Endodermal cell (in vitro differentiated cells): ENCODE measurements at regions not wholly inside any gene's neighbourhood (a gene's known extent, or its start where the extent isn't known, plus 50 kb on each side); places are given as distances from the start of the nearest gene placed in this dataset.
A peak's percentile ranks its signal among the peaks of the same experiment; 100 is the strongest.

Source experiments
- DNase-seq: peaks from one replicate; pipeline ENCODE4 v3.0.0-alpha.2; 2017
- H3K27ac ChIP-seq: 2 replicates; pipeline ENCODE4 v1.5.1; 2013; ENCODE audit warnings: mild to moderate bottlenecking, low read depth, low read length, moderate library complexity
- H3K27me3 ChIP-seq: 2 replicates; pipeline ENCODE4 v1.6.1; 2013; ENCODE audit warnings: mild to moderate bottlenecking, low read length, moderate library complexity; ENCODE audit not compliant: insufficient read depth, control insufficient read depth, poor library complexity, severe bottlenecking
- H3K36me3 ChIP-seq: 2 replicates; pipeline ENCODE4 v1.7.0; 2013; ENCODE audit warnings: mild to moderate bottlenecking, low read length, moderate library complexity; ENCODE audit not compliant: control insufficient read depth, insufficient read depth
- H3K4me1 ChIP-seq: one replicate; pipeline ENCODE4 v1.7.0; 2013; ENCODE audit warnings: low read length; ENCODE audit not compliant: control insufficient read depth, insufficient read depth
- H3K4me3 ChIP-seq: 2 replicates; pipeline ENCODE4 v1.5.1; 2013; ENCODE audit warnings: mild to moderate bottlenecking, low read length, moderate library complexity
- H3K9ac ChIP-seq: 2 replicates; pipeline ENCODE4 v1.6.1; 2013; ENCODE audit warnings: mild to moderate bottlenecking, low read length, moderate library complexity; ENCODE audit not compliant: poor library complexity, severe bottlenecking; ENCODE audit errors: extremely low read depth
- H3K9me3 ChIP-seq: 2 replicates; pipeline ENCODE4 v1.6.1; 2013; ENCODE audit warnings: mild to moderate bottlenecking, low read length, moderate library complexity; ENCODE audit not compliant: control insufficient read depth
- H3K27ac Mint-ChIP-seq: 2 replicates; pipeline ENCODE4 v1.8.0; 2020; ENCODE audit warnings: mixed read lengths
- H3K27me3 Mint-ChIP-seq: 2 replicates; pipeline ENCODE4 v1.8.0; 2021; ENCODE audit warnings: mild to moderate bottlenecking, mixed read lengths; ENCODE audit not compliant: insufficient read depth
- H3K36me3 Mint-ChIP-seq: 2 replicates; pipeline ENCODE4 v1.8.0; 2020; ENCODE audit warnings: low read depth, mixed read lengths
- H3K4me1 Mint-ChIP-seq: 2 replicates; pipeline ENCODE4 v1.8.0; 2020; ENCODE audit warnings: mixed read lengths
- H3K4me3 Mint-ChIP-seq: 2 replicates; pipeline ENCODE4 v1.8.0; 2020; ENCODE audit warnings: mild to moderate bottlenecking, moderate library complexity, mixed read lengths
- H3K9me3 Mint-ChIP-seq: 2 replicates; pipeline ENCODE4 v1.8.0; 2020; ENCODE audit warnings: mild to moderate bottlenecking, mixed read lengths
- WGBS, 2 experiments: methylation state at CpG; one replicate each; pipeline versions ENCODE4 v1.1.5 to v1.1.7; 2013; ENCODE audit warnings: missing lambda C conversion rate in 2 of 2, mixed read lengths in 1 of 2; ENCODE audit not compliant: insufficient coverage in 1 of 2, insufficient read length in 1 of 2; 5-methylcytosine and 5-hydroxymethylcytosine counted together
- TF ChIP-seq, protein P1 (sequence below): fragments of 200-600 bp; sonication (generic); conservative IDR thresholded peaks from 2 replicates; pipeline ENCODE4 v1.5.0; 2021; ENCODE audit warnings: antibody characterized with exemption, mild to moderate bottlenecking

DNA sequence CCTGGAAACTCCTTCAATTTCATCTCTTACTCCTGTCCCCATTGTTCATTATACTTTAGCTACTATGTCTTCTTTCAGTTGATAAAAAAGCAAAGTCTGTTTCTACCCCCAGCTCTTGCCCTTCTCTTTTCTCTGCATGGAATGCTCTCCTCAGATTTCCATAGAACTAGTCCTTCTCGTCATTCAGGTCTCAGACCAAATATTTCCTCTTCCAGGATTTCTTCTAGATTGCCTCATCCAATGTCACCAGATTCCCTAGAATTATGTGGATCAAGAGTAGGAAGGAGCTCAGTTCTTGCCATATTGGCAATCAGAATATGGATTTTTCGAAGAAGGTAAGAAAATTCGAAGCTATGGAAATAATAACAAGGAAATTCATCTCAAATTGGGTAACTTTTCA, 176.1 kb downstream of the GABRG2 start:
- H3K4me3 ChIP-seq = no peak overlapping the region
- Mint-ChIP-seq H3K4me1 (peaks cover 37% of the 10 kb centered on the region), H3K27ac (no peak overlapping the region), H3K9me3 (peaks cover 6% of the 10 kb centered on the region), H3K4me3 (no peak overlapping the region), H3K36me3 (peaks cover 3% of the 10 kb centered on the region), H3K27me3 (peaks cover 37% of the 10 kb centered on the region)
- TF ChIP-seq, protein P1, sequence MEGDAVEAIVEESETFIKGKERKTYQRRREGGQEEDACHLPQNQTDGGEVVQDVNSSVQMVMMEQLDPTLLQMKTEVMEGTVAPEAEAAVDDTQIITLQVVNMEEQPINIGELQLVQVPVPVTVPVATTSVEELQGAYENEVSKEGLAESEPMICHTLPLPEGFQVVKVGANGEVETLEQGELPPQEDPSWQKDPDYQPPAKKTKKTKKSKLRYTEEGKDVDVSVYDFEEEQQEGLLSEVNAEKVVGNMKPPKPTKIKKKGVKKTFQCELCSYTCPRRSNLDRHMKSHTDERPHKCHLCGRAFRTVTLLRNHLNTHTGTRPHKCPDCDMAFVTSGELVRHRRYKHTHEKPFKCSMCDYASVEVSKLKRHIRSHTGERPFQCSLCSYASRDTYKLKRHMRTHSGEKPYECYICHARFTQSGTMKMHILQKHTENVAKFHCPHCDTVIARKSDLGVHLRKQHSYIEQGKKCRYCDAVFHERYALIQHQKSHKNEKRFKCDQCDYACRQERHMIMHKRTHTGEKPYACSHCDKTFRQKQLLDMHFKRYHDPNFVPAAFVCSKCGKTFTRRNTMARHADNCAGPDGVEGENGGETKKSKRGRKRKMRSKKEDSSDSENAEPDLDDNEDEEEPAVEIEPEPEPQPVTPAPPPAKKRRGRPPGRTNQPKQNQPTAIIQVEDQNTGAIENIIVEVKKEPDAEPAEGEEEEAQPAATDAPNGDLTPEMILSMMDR = no peak
- DNase-seq = no peak
- H3K4me1 ChIP-seq = peaks cover 20% of the 10 kb centered on the region
- H3K27ac ChIP-seq = no peak overlapping the region
- H3K9ac ChIP-seq = no peak overlapping the region
- WGBS, 2 experiments = 89 to 90% methylated on average over 2 to 3 of the region's 3 CpGs
- H3K27me3 ChIP-seq = peaks cover 31% of the 10 kb centered on the region
- H3K9me3 ChIP-seq = peaks cover 5% of the 10 kb centered on the region
- H3K36me3 ChIP-seq = no peaks in the 10 kb centered on the region

DNA sequence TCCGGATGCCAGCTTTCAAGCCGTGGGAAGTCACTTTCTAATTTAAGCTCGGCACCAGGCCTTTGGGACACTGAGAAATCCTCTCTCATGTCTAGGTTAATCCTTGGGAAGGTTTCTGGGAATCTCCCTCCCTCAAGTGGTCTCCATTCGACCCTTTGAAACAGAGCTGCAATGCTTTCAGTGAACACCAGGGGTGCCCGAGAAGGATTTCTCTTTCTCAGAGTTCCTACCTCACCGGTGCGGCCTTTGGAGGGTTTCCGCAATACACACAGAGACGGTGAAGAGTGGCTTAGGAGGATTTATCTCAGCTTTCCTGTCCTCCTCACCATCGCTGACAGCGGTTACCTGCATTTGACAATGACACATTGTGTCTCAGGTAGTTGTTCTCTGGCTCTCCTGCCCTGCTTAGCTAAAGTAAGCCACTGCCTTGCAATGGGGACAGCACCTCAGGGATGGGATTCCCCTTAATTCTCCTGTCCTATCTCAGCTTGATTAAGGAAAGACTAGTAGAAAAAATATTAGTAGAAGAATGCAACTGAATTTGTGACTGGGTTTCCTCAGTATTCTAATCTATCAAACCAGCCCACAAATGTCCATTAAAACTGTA, 180.6 kb downstream of the GABRG2 start:
- no peak overlapping the region for H3K27ac ChIP-seq
- no peaks in the 10 kb centered on the region for H3K36me3 ChIP-seq
- Mint-ChIP-seq H3K4me3 (no peak overlapping the region), H3K4me1 (peaks cover 13% of the 10 kb centered on the region), H3K9me3 (peaks cover 4% of the 10 kb centered on the region), H3K36me3 (peaks cover 3% of the 10 kb centered on the region), H3K27ac (peak overlapping the region; percentile 75), H3K27me3 (peaks cover 10% of the 10 kb centered on the region)
- TF ChIP-seq, protein P1 = peak; percentile 85
- WGBS, 2 experiments = 81 to 87% methylated on average over 7 to 11 of the region's 11 CpGs
- H3K4me3 ChIP-seq = no peak overlapping the region
- no peak overlapping the region for H3K9ac ChIP-seq
- no peaks in the 10 kb centered on the region for H3K9me3 ChIP-seq
- peak; percentile 92 for DNase-seq
- H3K4me1 ChIP-seq = peaks cover 3% of the 10 kb centered on the region
- peaks cover 11% of the 10 kb centered on the region for H3K27me3 ChIP-seq

DNA sequence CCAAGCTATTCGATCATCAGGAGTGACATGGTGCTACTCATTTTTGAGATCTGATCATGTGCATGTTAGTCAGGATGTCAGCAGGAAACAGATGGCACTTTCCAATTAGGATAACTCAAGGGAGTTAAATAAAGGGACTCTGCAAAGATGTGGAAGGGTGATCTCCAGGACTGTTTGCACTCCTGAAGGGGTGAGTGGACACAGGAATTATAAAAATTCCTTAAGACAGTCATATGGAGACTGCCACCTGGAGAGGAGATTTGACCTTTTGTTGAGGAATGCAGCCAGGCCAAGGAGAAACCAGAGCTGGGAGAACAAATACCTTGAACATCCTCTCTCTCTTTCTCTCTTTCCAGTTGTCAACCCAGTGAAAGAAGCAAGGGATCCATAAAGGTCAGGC, 189.1 kb downstream of the GABRG2 start:
- Mint-ChIP-seq H3K27me3 (no peaks in the 10 kb centered on the region), H3K4me3 (no peak overlapping the region), H3K27ac (peak overlapping the region; percentile 10), H3K4me1 (peaks cover 5% of the 10 kb centered on the region), H3K36me3 (peaks cover 2% of the 10 kb centered on the region), H3K9me3 (no peaks in the 10 kb centered on the region)
- H3K9ac ChIP-seq = no peak overlapping the region
- no peaks in the 10 kb centered on the region for H3K9me3 ChIP-seq
- TF ChIP-seq, protein P1 = no peak
- H3K4me1 ChIP-seq = no peaks in the 10 kb centered on the region
- no peak for DNase-seq
- no peaks in the 10 kb centered on the region for H3K27me3 ChIP-seq
- H3K4me3 ChIP-seq = no peak overlapping the region
- H3K27ac ChIP-seq = no peak overlapping the region
- 92 to 100% methylated on average over 1 of the region's 1 CpG for WGBS, 2 experiments
- peaks cover 4% of the 10 kb centered on the region for H3K36me3 ChIP-seq
